Esophagus muscularis mucosa (tissue), 3 donors: ENCODE measurements at regions not wholly inside any gene's neighbourhood (a gene's known extent, or its start where the extent isn't known, plus 50 kb on each side); places are given as distances from the start of the nearest gene placed in this dataset.

ENCODE experiments used
- POLR2A ChIP-seq: fragments of 450-650 bp; IDR thresholded peaks from one replicate; pipeline ENCODE4 v1.6.1; 2017; ENCODE audit warnings: antibody characterized with exemption, moderate library complexity, mild to moderate bottlenecking, low read depth
- POLR2AphosphoS5 ChIP-seq, 2 donors: sonication (generic); formaldehyde crosslinking; IDR thresholded peaks; one replicate each; pipeline ENCODE4 v1.6.1; 2017; ENCODE audit warnings: antibody characterized with exemption in 2 of 2
- TF ChIP-seq, protein P1 (sequence below), 3 experiments: fragments of 200-600 bp in 2 of 3; fragments of 450-650 bp in 1 of 3; sonication (generic) in 2 of 3; IDR thresholded peaks; one replicate each; pipeline ENCODE4 v1.5.1; 2017 to 2019; ENCODE audit warnings: antibody characterized with exemption in 3 of 3, mild to moderate bottlenecking in 2 of 3, moderate library complexity in 1 of 3

DNA sequence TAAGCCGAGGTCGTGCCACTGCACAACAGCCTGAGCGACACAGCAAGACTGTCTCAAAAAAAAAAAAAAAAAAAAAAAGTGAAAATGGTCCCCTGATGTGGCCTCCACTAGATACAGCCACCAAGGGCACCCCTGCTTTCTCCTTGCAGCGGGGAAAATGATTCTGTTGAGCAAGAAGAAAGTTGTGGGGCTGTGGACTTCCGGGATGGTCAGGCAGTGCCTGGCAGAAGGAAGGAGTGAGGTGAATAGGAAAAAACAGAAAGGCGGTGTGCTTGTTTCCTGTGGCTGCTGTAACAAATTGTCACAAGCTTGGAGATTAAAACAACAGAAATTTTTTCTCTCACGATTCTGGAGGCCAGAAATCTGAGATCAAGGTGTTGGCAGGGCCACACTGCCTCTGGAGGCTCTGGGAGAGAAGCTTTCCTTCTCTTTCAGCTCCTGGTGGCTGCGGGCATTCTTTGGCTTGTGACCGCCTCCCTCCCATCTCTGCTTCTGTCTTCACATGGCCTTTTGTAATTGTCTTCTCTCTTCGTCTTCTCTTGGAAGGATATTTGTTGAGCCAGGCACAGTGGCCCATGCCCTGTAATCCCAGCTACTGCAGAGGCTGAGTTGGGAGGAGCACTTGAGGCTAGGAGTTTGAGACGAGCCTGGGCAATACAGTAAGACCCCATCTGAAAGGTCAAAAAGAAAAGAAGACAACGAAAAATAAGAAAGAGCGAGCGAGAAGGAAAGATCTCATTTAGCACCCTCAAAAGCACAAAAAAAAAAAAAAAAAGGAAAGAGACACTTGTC is 116.6 kb upstream of the MED13L start:
- TF ChIP-seq, protein P1, sequence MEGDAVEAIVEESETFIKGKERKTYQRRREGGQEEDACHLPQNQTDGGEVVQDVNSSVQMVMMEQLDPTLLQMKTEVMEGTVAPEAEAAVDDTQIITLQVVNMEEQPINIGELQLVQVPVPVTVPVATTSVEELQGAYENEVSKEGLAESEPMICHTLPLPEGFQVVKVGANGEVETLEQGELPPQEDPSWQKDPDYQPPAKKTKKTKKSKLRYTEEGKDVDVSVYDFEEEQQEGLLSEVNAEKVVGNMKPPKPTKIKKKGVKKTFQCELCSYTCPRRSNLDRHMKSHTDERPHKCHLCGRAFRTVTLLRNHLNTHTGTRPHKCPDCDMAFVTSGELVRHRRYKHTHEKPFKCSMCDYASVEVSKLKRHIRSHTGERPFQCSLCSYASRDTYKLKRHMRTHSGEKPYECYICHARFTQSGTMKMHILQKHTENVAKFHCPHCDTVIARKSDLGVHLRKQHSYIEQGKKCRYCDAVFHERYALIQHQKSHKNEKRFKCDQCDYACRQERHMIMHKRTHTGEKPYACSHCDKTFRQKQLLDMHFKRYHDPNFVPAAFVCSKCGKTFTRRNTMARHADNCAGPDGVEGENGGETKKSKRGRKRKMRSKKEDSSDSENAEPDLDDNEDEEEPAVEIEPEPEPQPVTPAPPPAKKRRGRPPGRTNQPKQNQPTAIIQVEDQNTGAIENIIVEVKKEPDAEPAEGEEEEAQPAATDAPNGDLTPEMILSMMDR (IDR thresholded peaks at IDR 0.05), result no peak
- TF ChIP-seq POLR2AphosphoS5 (IDR thresholded peaks at IDR 0.05) (no peak), POLR2A (no peak)
